ENCODE measurements at regions not wholly inside any gene's neighbourhood (a gene's known extent, or its start where the extent isn't known, plus 50 kb on each side); places are given as distances from the start of the nearest gene placed in this dataset.

DNA sequence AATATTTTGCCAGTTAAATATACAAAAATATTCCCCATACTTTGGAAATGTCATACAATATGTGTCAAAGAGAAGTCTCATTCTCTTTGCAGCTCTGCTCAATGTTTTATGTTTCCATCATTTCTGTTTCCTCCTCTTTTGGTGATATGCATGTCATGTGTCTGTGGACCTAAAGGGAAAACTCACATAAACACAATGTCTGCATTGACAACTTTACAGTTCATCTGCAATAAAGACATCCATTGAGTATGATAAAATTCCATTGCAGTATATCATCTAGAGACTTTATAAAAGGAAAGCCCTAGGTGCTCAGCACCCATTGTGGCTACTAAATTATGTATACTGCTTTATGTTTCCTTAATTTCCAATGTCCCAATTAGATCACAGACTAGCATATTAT is 461.3 kb upstream of the FAT3 start:
- TF ChIP-seq, protein P1, sequence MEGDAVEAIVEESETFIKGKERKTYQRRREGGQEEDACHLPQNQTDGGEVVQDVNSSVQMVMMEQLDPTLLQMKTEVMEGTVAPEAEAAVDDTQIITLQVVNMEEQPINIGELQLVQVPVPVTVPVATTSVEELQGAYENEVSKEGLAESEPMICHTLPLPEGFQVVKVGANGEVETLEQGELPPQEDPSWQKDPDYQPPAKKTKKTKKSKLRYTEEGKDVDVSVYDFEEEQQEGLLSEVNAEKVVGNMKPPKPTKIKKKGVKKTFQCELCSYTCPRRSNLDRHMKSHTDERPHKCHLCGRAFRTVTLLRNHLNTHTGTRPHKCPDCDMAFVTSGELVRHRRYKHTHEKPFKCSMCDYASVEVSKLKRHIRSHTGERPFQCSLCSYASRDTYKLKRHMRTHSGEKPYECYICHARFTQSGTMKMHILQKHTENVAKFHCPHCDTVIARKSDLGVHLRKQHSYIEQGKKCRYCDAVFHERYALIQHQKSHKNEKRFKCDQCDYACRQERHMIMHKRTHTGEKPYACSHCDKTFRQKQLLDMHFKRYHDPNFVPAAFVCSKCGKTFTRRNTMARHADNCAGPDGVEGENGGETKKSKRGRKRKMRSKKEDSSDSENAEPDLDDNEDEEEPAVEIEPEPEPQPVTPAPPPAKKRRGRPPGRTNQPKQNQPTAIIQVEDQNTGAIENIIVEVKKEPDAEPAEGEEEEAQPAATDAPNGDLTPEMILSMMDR (IDR thresholded peaks at IDR 0.05) = no peak
- TF ChIP-seq, protein P2, sequence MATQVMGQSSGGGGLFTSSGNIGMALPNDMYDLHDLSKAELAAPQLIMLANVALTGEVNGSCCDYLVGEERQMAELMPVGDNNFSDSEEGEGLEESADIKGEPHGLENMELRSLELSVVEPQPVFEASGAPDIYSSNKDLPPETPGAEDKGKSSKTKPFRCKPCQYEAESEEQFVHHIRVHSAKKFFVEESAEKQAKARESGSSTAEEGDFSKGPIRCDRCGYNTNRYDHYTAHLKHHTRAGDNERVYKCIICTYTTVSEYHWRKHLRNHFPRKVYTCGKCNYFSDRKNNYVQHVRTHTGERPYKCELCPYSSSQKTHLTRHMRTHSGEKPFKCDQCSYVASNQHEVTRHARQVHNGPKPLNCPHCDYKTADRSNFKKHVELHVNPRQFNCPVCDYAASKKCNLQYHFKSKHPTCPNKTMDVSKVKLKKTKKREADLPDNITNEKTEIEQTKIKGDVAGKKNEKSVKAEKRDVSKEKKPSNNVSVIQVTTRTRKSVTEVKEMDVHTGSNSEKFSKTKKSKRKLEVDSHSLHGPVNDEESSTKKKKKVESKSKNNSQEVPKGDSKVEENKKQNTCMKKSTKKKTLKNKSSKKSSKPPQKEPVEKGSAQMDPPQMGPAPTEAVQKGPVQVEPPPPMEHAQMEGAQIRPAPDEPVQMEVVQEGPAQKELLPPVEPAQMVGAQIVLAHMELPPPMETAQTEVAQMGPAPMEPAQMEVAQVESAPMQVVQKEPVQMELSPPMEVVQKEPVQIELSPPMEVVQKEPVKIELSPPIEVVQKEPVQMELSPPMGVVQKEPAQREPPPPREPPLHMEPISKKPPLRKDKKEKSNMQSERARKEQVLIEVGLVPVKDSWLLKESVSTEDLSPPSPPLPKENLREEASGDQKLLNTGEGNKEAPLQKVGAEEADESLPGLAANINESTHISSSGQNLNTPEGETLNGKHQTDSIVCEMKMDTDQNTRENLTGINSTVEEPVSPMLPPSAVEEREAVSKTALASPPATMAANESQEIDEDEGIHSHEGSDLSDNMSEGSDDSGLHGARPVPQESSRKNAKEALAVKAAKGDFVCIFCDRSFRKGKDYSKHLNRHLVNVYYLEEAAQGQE (IDR thresholded peaks at IDR 0.05; ENCODE audit: insufficient read depth in 1 of 2, low read depth in 2 of 2, low read length in 1 of 2) = no peak
- TF ChIP-seq POLR2AphosphoS5 (IDR thresholded peaks at IDR 0.05; ENCODE audit: low read depth, low read length) (no peak), SIN3A (IDR thresholded peaks at IDR 0.05; ENCODE audit: borderline replicate concordance, insufficient read depth, low read depth, low read length) (no peak), TCF7L2 (IDR thresholded peaks at IDR 0.05; ENCODE audit: low read depth, low read length) (no peak)
